BE2C (cell line): ENCODE measurements at regions not wholly inside any gene's neighbourhood (a gene's known extent, or its start where the extent isn't known, plus 50 kb on each side); places are given as distances from the start of the nearest gene placed in this dataset.
"Not testable (repeated sequence)": the region's sequence is repeated elsewhere in the genome, so short reads cannot be mapped to it uniquely, and the experiment has no call there.

Experiments
- DNase-seq: peaks from one replicate; pipeline ENCODE4 v3.0.0-alpha.2; 2020
- H3K27me3 ChIP-seq: fragments of 250-450 bp; sonication (Bioruptor Pico); 2 replicates; pipeline ENCODE4 v1.5.1; 2020; ENCODE audit warnings: mild to moderate bottlenecking
- H3K36me3 ChIP-seq: fragments of 250-450 bp; sonication (Bioruptor Pico); 2 replicates; pipeline ENCODE4 v1.5.1; 2020; ENCODE audit warnings: mild to moderate bottlenecking
- H3K4me1 ChIP-seq: fragments of 250-450 bp; sonication (Bioruptor Pico); 2 replicates; pipeline ENCODE4 v1.5.1; 2020
- H3K4me3 ChIP-seq: 2 replicates; pipeline ENCODE4 v1.5.1; 2011; ENCODE audit warnings: low read depth, low read length
- H3K9me3 ChIP-seq: fragments of 250-450 bp; sonication (Bioruptor Pico); 2 replicates; pipeline ENCODE4 v1.5.1; 2020
- CTCF ChIP-seq: IDR thresholded peaks from 2 replicates; pipeline ENCODE4 v1.5.1; 2012; ENCODE audit warnings: mild to moderate bottlenecking, low read depth, low read length

- Histone ChIP-seq H3K4me3 (no peak overlapping the region), H3K9me3 (no peaks in the 10 kb centered on the region), H3K27me3 (no peaks in the 10 kb centered on the region), H3K36me3 (no peaks in the 10 kb centered on the region), H3K4me1 (no peaks in the 10 kb centered on the region)
- no peak for TF ChIP-seq CTCF
- no peak for DNase-seq
Observed at GRCh38 chr1:219413536-219413935, 199.4 kb downstream of the ZC3H11B start.

DNA sequence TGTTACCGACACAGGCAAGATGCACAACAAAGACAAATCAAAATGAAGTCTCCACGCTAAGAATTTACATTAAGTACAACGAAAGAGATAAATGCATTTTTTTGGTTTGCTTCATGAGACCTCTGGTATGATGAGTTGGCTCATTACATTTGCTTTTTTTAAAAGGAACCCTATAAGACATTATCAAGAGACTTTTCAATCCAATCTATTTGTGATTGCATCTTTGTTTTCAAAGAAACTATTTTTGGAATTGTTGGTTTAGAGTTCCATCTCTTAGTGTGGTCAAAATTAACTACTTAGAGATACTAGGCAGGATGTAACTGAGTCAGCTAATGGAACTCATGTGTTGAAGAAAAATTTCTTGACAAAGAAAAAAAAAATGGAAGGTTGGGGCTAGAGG is 200.1 kb downstream of the ZC3H11B start:
- no peaks in the 10 kb centered on the region for H3K9me3 ChIP-seq
- H3K4me1 ChIP-seq = no peaks in the 10 kb centered on the region
- no peak overlapping the region for H3K4me3 ChIP-seq
- TF ChIP-seq CTCF = no peak
- H3K36me3 ChIP-seq = no peaks in the 10 kb centered on the region
- no peaks in the 10 kb centered on the region for H3K27me3 ChIP-seq
- DNase-seq = no peak

- not testable (repeated sequence) for H3K27me3 ChIP-seq, H3K4me1 ChIP-seq
Observed at GRCh38 chr1:219410721-219411120, 202.2 kb downstream of the ZC3H11B start.

GRCh38 chr1:219405531-219406331 is 207.2 kb downstream of the ZC3H11B start:
- no peak for DNase-seq
- no peaks in the 10 kb centered on the region for H3K36me3 ChIP-seq
- H3K27me3 ChIP-seq = no peaks in the 10 kb centered on the region
- TF ChIP-seq CTCF = no peak
- H3K9me3 ChIP-seq = no peaks in the 10 kb centered on the region
- H3K4me3 ChIP-seq = no peak overlapping the region
- no peaks in the 10 kb centered on the region for H3K4me1 ChIP-seq

More at GRCh38 chr1:219410721-219411120, 202.2 kb downstream of the ZC3H11B start:
- not testable (repeated sequence) for H3K36me3 ChIP-seq, H3K9me3 ChIP-seq, DNase-seq, H3K4me3 ChIP-seq

- no peaks in the 10 kb centered on the region for H3K36me3 ChIP-seq
- H3K9me3 ChIP-seq = no peaks in the 10 kb centered on the region
- no peak overlapping the region for H3K4me3 ChIP-seq
- no peaks in the 10 kb centered on the region for H3K4me1 ChIP-seq
- no peak for TF ChIP-seq CTCF
- DNase-seq = no peak
- H3K27me3 ChIP-seq = no peaks in the 10 kb centered on the region
Observed at GRCh38 chr1:219404629-219405028, 208.3 kb downstream of the ZC3H11B start.

DNA sequence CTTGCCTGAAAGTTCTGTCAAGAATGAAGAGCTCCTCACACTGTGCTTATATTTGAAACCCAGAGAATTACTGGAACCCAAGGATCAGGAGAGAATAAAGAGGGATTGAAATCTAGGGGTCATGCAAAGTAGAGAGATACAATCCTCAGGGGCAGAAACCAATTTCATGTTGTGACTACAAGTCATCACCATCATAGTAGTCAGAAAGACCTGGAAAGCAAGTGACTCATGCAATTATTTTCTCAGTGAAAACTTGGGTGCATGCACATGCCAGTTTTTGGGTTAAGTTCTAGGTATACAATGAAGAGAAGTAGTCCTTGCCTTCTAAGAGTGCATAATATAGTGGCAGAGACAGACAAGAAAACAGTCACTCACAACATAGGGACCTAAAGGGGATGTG is 210.0 kb downstream of the ZC3H11B start:
- Histone ChIP-seq H3K4me3 (no peak overlapping the region), H3K27me3 (no peaks in the 10 kb centered on the region), H3K4me1 (no peaks in the 10 kb centered on the region), H3K36me3 (no peaks in the 10 kb centered on the region), H3K9me3 (no peaks in the 10 kb centered on the region)
- TF ChIP-seq CTCF = no peak
- DNase-seq = no peak
